ENCODE measurements at regions not wholly inside any gene's neighbourhood (a gene's known extent, or its start where the extent isn't known, plus 50 kb on each side); places are given as distances from the start of the nearest gene placed in this dataset.

DNA sequence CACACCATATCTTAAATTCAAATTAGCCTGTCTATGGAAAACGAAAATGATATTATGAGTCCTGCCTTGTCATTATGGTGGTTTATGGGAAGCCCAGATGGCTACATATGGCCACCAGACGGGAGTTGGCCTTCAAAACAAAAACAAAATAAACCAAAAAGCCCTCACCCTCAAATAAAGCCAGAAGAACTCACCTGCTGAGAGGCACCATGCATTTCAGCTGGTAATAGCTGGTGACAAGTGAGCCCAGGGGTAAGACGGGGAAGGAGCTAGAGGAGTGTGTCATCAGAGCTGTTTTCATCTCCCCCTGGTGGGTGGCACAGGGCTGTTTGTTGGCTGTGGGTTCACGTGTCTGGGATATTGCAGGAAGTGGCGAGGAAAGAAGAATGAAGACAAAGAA is 152.9 kb downstream of the EFNB2 start:
- no peak for DNase-seq

GRCh38 chr13:106381091-106381490 is 154.4 kb downstream of the EFNB2 start:
- no peak for DNase-seq

DNA sequence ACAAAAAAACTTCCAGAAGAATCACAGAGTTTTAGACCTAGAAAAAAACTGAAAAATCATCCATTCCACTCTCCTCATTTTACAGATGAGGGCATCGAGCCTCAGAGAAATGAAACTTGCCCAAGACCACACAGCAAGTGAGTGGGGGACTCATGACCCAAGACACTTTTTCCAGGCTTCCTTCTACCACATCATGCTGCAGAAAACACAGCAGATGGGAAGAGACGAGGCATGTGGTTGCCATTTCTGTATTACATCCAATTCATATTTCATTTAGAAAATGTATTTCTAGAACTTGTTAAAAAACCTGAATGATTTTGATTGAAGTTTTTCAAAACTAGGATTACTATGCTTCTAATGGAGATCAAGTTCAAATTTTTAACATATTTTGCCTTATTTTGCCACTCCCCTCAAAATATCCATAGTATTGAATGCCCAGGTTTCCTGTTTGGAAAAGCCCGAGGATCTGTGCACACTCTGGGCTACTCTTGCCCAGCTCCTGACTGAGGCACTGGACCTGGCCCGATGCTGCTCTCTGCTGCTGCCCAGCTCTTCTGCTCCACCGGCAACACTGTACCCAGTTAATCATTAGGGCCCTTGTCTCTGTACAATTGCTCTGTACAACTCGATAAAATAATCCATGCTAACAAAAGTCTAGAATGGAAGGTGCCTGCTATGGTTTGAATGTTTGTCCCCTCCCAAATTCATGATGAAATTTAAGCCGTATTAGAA is 157.4 kb downstream of the EFNB2 start:
- DNase-seq, result no peak

GRCh38 chr13:106377341-106377740 is 158.1 kb downstream of the EFNB2 start:
- no peak for DNase-seq

DNA sequence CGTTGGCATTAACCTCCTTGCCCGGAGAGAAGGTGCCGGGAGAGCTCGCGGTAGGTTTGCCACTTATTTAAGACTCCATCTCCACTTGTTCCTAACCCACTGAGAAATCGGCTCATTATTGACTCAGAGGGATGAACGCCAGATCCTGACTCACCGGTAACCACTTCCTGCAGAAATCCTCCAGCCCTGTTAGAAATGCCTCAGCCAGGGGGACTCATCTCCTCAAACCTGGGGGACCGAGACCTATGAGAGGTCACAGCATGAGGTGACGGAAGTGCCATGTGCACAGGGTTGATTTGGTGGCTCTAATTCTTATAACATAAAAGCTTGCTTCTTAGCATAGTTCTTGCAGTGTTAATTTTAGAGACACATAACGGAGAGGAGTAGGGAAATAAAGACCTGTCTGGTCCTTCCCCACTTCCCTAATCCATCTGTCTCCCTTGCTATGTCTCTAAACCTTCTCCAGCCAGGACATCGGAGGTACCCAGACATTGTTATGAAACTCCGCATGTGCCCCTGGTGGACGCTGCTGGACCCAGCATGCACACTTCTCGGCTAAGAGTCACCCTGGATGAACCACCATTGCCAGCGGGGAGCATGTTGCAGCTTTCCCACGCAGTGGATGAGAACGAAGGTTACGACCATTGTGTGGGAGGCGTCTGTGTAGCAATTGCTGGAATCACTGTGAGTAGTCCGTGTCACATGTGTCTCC is 158.9 kb downstream of the EFNB2 start:
- DNase-seq, result no peak

DNA sequence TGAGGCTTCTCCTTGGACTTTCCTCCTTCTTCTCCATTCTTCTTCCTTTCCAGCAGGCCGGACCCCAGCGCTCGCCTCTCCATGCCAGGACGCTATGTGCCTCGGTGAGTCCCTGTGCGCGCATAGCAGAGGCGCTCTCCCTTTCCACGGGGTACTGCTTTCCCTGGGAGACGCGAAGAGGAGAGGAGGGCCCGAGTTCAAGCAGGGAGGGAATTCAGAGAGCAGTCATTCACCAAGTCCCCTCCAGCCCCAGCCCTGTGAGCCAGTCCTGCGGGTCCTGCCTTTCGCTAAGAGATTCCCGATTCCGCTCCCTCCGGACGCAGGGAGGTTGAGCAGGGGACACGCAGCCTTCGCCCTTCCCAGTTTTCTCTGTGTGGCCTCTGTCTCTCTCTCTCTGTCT is 160.4 kb downstream of the EFNB2 start:
- DNase-seq, result no peak

DNA sequence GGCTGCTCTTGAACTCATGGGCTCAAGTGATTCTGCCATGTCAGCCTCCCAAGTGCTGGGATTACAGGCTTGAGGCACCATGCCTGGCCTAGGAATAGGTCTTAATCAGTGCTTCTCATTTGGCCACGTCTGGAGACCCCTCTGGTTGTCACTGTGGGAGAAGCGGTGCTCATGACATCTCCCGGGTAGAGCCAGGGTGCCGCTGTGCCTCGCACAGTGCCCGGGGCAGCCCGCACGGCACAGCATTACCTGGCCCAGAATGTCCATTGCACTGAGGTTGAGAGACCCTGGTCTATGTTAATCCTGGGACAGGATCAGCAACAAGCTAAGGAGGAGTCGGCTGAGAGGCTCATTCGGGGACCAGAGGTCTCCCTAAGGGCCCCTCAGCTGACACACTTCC is 160.8 kb downstream of the EFNB2 start:
- no peak for DNase-seq

DNA sequence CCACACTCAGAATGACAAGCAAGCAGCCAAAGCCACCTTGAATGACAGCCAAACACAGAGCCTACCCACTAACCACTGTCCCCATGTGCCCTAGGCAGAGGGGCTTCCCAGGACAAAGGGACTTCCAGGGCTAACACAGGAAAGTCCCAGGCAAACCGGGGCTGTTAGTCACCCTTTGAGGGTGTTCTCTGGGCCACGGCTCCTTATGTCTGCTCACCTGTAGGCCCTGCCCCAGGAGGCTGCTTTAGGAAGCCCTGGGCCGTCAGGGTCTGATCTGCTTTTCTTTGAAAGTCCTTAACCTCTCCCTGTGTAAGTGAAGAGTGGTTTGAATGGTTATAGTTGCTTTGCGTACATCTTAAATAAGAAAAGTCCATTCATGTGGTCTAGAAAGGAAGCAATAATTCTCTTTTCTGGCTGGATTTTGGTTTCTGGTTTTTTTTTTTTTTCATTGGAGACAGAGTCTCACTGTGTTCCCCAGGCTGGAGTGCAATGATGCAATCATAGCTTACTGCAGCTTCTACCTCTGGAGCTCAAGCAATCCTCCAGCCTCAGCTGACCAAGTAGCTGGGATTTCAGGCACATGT is 161.4 kb downstream of the EFNB2 start:
- no peak for DNase-seq

- DNase-seq, result no peak
Observed at GRCh38 chr13:106373304-106373988, 162.0 kb downstream of the EFNB2 start.

GRCh38 chr13:106372199-106373155 is 163.0 kb downstream of the EFNB2 start:
- no peak for DNase-seq

- DNase-seq, result no peak
Observed at GRCh38 chr13:106371024-106371423, 164.4 kb downstream of the EFNB2 start.

- no peak for DNase-seq
Observed at GRCh38 chr13:106369858-106370257, 165.6 kb downstream of the EFNB2 start.

- no peak for DNase-seq
Observed at GRCh38 chr13:106369091-106369490, 166.4 kb downstream of the EFNB2 start.

DNA sequence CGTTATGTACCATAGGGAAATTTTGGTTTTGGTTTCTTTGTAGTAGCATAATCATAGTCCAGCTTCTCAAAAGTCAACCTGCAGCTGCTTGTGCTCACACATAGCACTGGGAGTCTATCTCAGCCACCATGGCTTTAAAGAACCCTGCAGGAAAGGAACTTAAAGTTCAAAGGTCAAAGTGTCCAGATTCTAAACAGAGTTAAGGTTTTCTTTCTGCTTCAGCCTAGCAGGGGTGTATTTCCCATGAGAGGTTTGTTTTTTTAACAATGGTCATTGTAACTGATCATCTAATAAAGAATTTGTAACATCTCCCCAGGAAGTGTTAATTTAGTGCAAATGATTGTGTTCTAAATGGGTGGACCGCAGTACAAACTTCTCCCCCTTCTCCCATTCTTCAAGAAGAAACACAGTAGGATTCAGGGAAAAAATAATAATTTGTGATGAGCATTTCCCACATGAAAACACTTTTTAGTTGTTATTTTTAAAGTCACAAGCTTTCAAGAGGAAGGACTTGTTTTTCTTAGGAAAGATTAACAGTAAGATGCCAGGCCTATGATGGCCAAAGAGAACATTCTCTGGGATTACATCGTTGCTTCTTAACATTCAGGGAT is 168.0 kb downstream of the EFNB2 start:
- DNase-seq, result no peak

- no peak for DNase-seq
Observed at GRCh38 chr13:106362707-106363106, 172.8 kb downstream of the EFNB2 start.

DNA sequence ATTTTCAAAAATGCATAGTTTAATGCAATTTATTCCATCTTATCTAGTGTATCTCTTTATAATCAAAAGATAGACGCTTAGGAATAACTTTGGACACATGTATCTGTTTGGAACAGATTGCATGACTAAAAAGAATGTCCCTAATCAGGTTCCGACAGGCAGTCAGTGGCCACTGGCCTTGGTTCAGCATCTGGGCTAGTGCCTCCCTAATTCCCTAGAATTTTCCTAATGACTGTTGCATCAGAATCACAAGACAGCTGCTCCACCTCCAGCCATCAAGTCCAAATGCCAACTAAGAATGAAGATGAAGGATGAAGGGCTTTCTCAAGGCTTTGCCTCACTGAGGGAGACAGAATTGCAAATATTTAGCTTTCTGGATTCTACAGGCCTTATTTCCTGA is 173.8 kb downstream of the EFNB2 start:
- DNase-seq, result no peak

DNA sequence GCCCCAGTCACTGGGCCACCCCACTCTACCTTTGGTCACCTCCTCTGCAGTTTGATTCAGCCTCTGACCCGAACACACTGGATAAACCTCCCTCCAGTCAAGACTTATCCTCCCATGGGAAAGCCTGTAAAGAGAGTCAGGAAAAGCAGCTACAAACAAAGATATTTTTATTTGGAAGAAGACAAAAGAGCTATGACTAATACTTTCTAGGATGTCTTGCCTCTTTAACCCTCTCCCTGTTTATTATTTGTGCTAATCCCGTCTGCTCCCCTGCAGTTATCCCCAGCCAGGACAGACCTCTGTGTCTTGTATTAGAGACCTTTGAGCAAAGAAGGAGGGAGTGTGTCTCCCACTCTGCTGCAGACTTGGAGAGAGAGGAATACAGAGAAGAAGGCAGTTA is 178.3 kb downstream of the EFNB2 start:
- DNase-seq, result no peak

DNA sequence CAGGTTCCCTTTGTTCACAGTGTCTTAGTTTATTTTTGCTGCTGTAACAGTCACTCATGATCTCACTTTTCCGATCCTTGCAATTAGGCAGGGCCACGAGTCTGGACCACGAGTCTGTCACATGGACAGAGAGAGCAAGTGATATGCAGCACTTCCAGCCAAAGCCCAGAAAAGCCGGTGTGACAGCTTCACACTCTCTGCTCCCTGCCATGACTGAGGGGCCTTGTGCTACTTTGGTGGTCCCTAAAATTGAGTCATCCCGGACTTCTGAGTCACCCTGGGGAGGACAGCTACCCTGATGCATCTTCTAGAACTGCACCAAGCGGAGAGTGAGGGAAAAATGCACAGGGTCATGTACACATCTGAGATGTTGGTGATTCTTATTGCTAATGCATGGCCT is 179.6 kb downstream of the EFNB2 start:
- no peak for DNase-seq

GRCh38 chr13:106354961-106355360 is 180.5 kb downstream of the EFNB2 start:
- no peak for DNase-seq

DNA sequence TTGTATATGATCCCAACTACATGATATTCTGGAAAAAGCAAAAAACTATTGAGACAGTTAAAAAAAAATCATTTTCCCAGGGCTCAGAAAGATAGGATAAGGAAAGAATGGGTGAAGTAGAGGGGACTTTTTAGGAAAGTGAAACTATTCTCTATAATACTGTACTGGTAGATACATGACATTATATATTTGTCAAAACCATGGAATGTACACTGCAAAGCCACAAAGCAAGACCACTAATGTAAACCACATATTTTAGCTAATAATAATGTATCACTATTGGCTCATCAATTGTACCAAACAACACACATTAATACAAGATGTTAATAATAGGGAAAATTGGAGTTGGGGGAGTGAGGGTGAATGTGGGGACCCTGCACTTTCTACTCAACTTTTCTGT is 182.6 kb downstream of the EFNB2 start:
- DNase-seq, result no peak

DNA sequence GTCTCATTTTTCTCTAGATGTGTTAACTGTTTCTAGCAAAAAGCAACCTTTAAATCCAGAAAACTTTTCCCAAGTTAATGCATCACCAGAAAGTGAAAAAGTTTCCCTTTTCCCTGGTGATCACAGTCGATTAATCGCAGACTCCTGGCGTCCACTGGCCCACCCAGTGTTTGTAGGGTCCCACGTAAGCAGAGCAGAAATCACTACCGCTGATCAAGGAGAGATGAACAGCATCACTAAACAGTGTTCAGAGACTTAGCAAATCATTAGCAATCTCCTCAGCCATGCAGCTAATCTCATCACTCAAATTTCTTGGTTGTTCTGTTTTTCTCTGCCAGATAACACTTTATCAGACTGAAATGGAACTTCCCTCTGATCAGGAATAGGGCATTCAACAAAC is 184.2 kb downstream of the EFNB2 start:
- DNase-seq, result no peak

DNA sequence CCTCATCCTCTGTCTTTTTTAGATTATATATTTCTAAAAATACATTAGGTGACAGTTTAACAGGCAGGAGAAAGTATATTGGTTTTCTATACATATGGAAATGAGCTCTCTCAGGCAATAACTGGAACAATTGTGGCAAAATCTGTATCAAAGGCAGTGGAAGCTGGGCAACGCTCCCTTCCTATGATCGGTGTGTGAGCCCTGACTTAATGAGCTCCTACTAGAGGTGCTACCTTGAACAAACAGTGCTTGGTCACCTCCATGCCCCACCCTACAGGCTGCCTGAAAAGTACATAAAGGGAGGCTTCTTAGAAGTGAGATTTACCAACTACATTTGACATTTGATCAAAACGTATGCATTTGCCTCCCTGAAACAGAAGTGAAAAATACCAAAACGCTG is 185.3 kb downstream of the EFNB2 start:
- no peak for DNase-seq

Data from stimulated activated naive CD4-positive, alpha-beta T cell (primary cell).